Midbrain (tissue), 1 donor: ENCODE measurements at regions not wholly inside any gene's neighbourhood (a gene's known extent, or its start where the extent isn't known, plus 50 kb on each side); places are given as distances from the start of the nearest gene placed in this dataset.
"Not testable (repeated sequence)": the region's sequence is repeated elsewhere in the genome, so short reads cannot be mapped to it uniquely, and the experiment has no call there.

ENCODE experiments used
- DNase-seq: peaks from one replicate; lab custom pipeline; 2025; lab: John Stamatoyannopoulos, UW

- DNase-seq = no peak
Observed at GRCh38 chr2:136284226-136285119, 166.5 kb upstream of the CXCR4 start.

- no peak for DNase-seq
Observed at GRCh38 chr2:136282251-136282650, 164.3 kb upstream of the CXCR4 start.

- DNase-seq = no peak
Observed at GRCh38 chr2:136281281-136282114, 163.5 kb upstream of the CXCR4 start.

- DNase-seq = not testable (repeated sequence)
Observed at GRCh38 chr2:136266346-136266745, 148.4 kb upstream of the CXCR4 start.

GRCh38 chr2:136259551-136259950, 141.6 kb upstream of the CXCR4 start:
- no peak for DNase-seq

GRCh38 chr2:136257893-136258292, 139.9 kb upstream of the CXCR4 start:
- no peak for DNase-seq

GRCh38 chr2:136255648-136256461, 137.9 kb upstream of the CXCR4 start:
- DNase-seq = no peak

- DNase-seq = no peak
Observed at GRCh38 chr2:136255127-136255526, 137.2 kb upstream of the CXCR4 start.

GRCh38 chr2:136254681-136255080, 136.7 kb upstream of the CXCR4 start:
- DNase-seq = no peak

- DNase-seq = no peak
Observed at GRCh38 chr2:136253288-136254004, 135.5 kb upstream of the CXCR4 start.

- DNase-seq = no peak
Observed at GRCh38 chr2:136251885-136252585, 134.1 kb upstream of the CXCR4 start.

- DNase-seq = no peak
Observed at GRCh38 chr2:136251197-136251884, 133.4 kb upstream of the CXCR4 start.

- DNase-seq = no peak
Observed at GRCh38 chr2:136250131-136250530, 132.2 kb upstream of the CXCR4 start.

GRCh38 chr2:136248907-136249306, 131.0 kb upstream of the CXCR4 start:
- DNase-seq = no peak

GRCh38 chr2:136248242-136248641, 130.3 kb upstream of the CXCR4 start:
- DNase-seq = no peak

GRCh38 chr2:136247204-136247950, 129.4 kb upstream of the CXCR4 start:
- no peak for DNase-seq

- no peak for DNase-seq
Observed at GRCh38 chr2:136246086-136246669, 128.2 kb upstream of the CXCR4 start.

- DNase-seq = no peak
Observed at GRCh38 chr2:136245211-136245610, 127.3 kb upstream of the CXCR4 start.

GRCh38 chr2:136244536-136244885, 126.6 kb upstream of the CXCR4 start:
- DNase-seq = no peak
